Left ventricle myocardium inferior (tissue), 1 donor: ENCODE measurements at regions not wholly inside any gene's neighbourhood (a gene's known extent, or its start where the extent isn't known, plus 50 kb on each side); places are given as distances from the start of the nearest gene placed in this dataset.

Experiments used
- DNase-seq: peaks from one replicate; pipeline ENCODE4 v3.0.0-alpha.2; 2020
- H3K27ac ChIP-seq: fragments of 200-600 bp; replicated peaks from 2 replicates; pipeline ENCODE4 v1.8.0; 2021
- H3K27me3 ChIP-seq: fragments of 200-600 bp; 2 replicates; pipeline ENCODE4 v1.8.0; 2021; ENCODE audit warnings: low read depth
- H3K36me3 ChIP-seq: fragments of 200-600 bp; 2 replicates; pipeline ENCODE4 v1.8.0; 2021
- H3K4me1 ChIP-seq: fragments of 200-600 bp; 2 replicates; pipeline ENCODE4 v1.8.0; 2021
- H3K4me3 ChIP-seq: fragments of 200-600 bp; 2 replicates; pipeline ENCODE4 v1.8.0; 2021; ENCODE audit warnings: mild to moderate bottlenecking, moderate library complexity
- H3K9me3 ChIP-seq: fragments of 200-600 bp; replicated peaks from 2 replicates; pipeline ENCODE4 v1.8.0; 2021
- CTCF ChIP-seq: fragments of 200-600 bp; IDR thresholded peaks from 2 replicates; pipeline ENCODE4 v1.8.0; 2021; ENCODE audit warnings: antibody characterized with exemption, mild to moderate bottlenecking, borderline replicate concordance
- intact Hi-C: fragments of 100-400 bp; cut with micrococcal nuclease; formaldehyde crosslinking; loops from one replicate; pipeline ENCODE4 v1.11.0; 2022
- donor health status: DM: no; HTN: yes; CAD: no; lungs with severe emphysema.

- H3K9me3 ChIP-seq = peaks cover 18% of the 10 kb centered on the region
- no peaks in the 10 kb centered on the region for H3K36me3 ChIP-seq
- H3K4me3 ChIP-seq = no peak overlapping the region
- peak overlapping the region; percentile 57 for H3K27ac ChIP-seq
- no peak for TF ChIP-seq CTCF
- intact Hi-C loops = no loop called here
- H3K4me1 ChIP-seq = peaks cover 23% of the 10 kb centered on the region
- DNase-seq = no peak
- H3K27me3 ChIP-seq = no peaks in the 10 kb centered on the region
Observed at GRCh38 chr20:40293740-40294139, 395.3 kb downstream of the MAFB start.

DNA sequence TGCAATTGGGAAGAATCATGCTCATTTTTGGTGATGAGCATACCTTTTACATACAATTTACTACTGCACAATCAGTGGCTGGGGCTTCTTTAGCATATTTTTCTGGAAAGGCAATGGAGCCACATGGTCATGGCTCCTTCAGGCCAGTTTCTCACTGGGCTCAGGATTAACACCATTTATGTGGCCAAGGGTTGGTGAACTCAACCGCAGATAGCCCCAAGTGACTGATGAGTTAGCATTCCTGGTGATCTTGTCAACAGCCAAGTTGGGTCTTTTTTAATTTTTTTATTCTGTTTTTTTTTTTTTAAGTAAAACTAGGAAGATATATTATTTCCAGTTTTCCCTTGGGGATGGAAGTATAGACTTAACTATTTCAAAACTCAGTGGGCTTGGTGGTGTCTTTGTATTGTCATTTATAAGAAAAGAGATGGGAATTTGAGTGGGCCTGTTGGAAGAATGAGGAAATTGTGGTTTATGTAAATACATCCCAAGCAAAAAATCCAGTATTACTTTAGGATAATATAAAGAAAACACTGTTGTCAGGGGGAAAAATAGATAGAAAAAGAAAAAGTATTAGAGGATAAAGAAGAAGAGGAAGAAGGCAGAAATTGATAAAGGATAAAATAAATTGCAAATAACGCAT lies 397.4 kb downstream of the MAFB start:
- intact Hi-C loops = no loop called here
- no peak for TF ChIP-seq CTCF
- Histone ChIP-seq H3K4me1 (peaks cover 32% of the 10 kb centered on the region), H3K27ac (no peak overlapping the region), H3K36me3 (no peaks in the 10 kb centered on the region), H3K27me3 (no peaks in the 10 kb centered on the region), H3K4me3 (no peak overlapping the region), H3K9me3 (peaks cover 4% of the 10 kb centered on the region)
- DNase-seq = no peak

- Histone ChIP-seq H3K36me3 (no peaks in the 10 kb centered on the region), H3K9me3 (no peaks in the 10 kb centered on the region), H3K27ac (no peak overlapping the region), H3K4me1 (peaks cover 10% of the 10 kb centered on the region), H3K4me3 (no peak overlapping the region), H3K27me3 (no peaks in the 10 kb centered on the region)
- DNase-seq = no peak
- no peak for TF ChIP-seq CTCF
- intact Hi-C loops = no loop called here
Observed at GRCh38 chr20:40287683-40288082, 401.4 kb downstream of the MAFB start.

- intact Hi-C loops = no loop called here
- no peaks in the 10 kb centered on the region for H3K36me3 ChIP-seq
- H3K4me1 ChIP-seq = peaks cover 10% of the 10 kb centered on the region
- TF ChIP-seq CTCF = no peak
- H3K9me3 ChIP-seq = no peaks in the 10 kb centered on the region
- H3K27me3 ChIP-seq = no peaks in the 10 kb centered on the region
- H3K27ac ChIP-seq = peak overlapping the region; percentile 61
- DNase-seq = peak; percentile 83
- H3K4me3 ChIP-seq = no peak overlapping the region
Observed at GRCh38 chr20:40286975-40287531, 402.0 kb downstream of the MAFB start.

GRCh38 chr20:40284611-40285010 lies 404.4 kb downstream of the MAFB start:
- no peaks in the 10 kb centered on the region for H3K27me3 ChIP-seq
- no peak for TF ChIP-seq CTCF
- no peak for DNase-seq
- H3K27ac ChIP-seq = no peak overlapping the region
- no peaks in the 10 kb centered on the region for H3K36me3 ChIP-seq
- no peaks in the 10 kb centered on the region for H3K9me3 ChIP-seq
- peaks cover 10% of the 10 kb centered on the region for H3K4me1 ChIP-seq
- intact Hi-C loops = no loop called here
- no peak overlapping the region for H3K4me3 ChIP-seq
